Type B pancreatic cell (in vitro differentiated cells): ENCODE measurements at regions not wholly inside any gene's neighbourhood (a gene's known extent, or its start where the extent isn't known, plus 50 kb on each side); places are given as distances from the start of the nearest gene placed in this dataset.

Source experiments
- DNase-seq: peaks from one replicate; pipeline ENCODE4 v3.0.0; 2021; ENCODE audit warnings: mixed read lengths; ENCODE audit not compliant: unreplicated experiment; ENCODE audit errors: extremely low spot score
- H3K27ac Mint-ChIP-seq: 2 replicates; pipeline ENCODE4 v1.8.0; 2021; ENCODE audit warnings: mild to moderate bottlenecking, mixed read lengths
- H3K27me3 Mint-ChIP-seq: 2 replicates; pipeline ENCODE4 v1.8.0; 2021; ENCODE audit warnings: mixed read lengths
- H3K36me3 Mint-ChIP-seq: 2 replicates; pipeline ENCODE4 v1.8.0; 2021; ENCODE audit warnings: mixed read lengths
- H3K4me1 Mint-ChIP-seq: one replicate; pipeline ENCODE4 v1.8.0; 2021; ENCODE audit warnings: mixed read lengths; ENCODE audit not compliant: unreplicated experiment
- H3K4me3 Mint-ChIP-seq: 2 replicates; pipeline ENCODE4 v1.8.0; 2021; ENCODE audit warnings: mild to moderate bottlenecking, mixed read lengths
- H3K9me3 Mint-ChIP-seq: 2 replicates; pipeline ENCODE4 v1.8.0; 2021; ENCODE audit warnings: mixed read lengths
- CTCF ChIP-seq: fragments of 200-600 bp; sonication (generic); conservative IDR thresholded peaks from 2 replicates; pipeline ENCODE4 v1.5.0; 2021; ENCODE audit warnings: antibody characterized with exemption, mild to moderate bottlenecking

GRCh38 chr12:18207266-18207665, 54.1 kb upstream of the PIK3C2G start:
- Mint-ChIP-seq H3K27ac (no peak overlapping the region), H3K36me3 (no peaks in the 10 kb centered on the region), H3K9me3 (no peaks in the 10 kb centered on the region), H3K4me3 (no peak overlapping the region), H3K27me3 (peaks cover 3% of the 10 kb centered on the region), H3K4me1 (no peaks in the 10 kb centered on the region)
- TF ChIP-seq CTCF, result no peak
- no peak for DNase-seq

- TF ChIP-seq CTCF, result no peak
- no peak for DNase-seq
- Mint-ChIP-seq H3K4me1 (no peaks in the 10 kb centered on the region), H3K9me3 (no peaks in the 10 kb centered on the region), H3K27ac (no peak overlapping the region), H3K4me3 (no peak overlapping the region), H3K36me3 (no peaks in the 10 kb centered on the region), H3K27me3 (peaks cover 3% of the 10 kb centered on the region)
Observed at GRCh38 chr12:18206198-18206597, 55.1 kb upstream of the PIK3C2G start.

- H3K27ac Mint-ChIP-seq, result no peak overlapping the region
- TF ChIP-seq CTCF, result no peak
- no peak overlapping the region for H3K4me3 Mint-ChIP-seq
- no peaks in the 10 kb centered on the region for H3K36me3 Mint-ChIP-seq
- no peaks in the 10 kb centered on the region for H3K9me3 Mint-ChIP-seq
- no peaks in the 10 kb centered on the region for H3K4me1 Mint-ChIP-seq
- DNase-seq, result no peak
- H3K27me3 Mint-ChIP-seq, result peaks cover 3% of the 10 kb centered on the region
Observed at GRCh38 chr12:18204053-18204452, 57.3 kb upstream of the PIK3C2G start.

- DNase-seq, result no peak
- TF ChIP-seq CTCF, result no peak
- H3K36me3 Mint-ChIP-seq, result peaks cover 14% of the 10 kb centered on the region
- H3K4me1 Mint-ChIP-seq, result no peaks in the 10 kb centered on the region
- no peaks in the 10 kb centered on the region for H3K9me3 Mint-ChIP-seq
- H3K4me3 Mint-ChIP-seq, result no peak overlapping the region
- H3K27me3 Mint-ChIP-seq, result no peaks in the 10 kb centered on the region
- no peak overlapping the region for H3K27ac Mint-ChIP-seq
Observed at GRCh38 chr12:18192119-18192518, 69.2 kb upstream of the PIK3C2G start.

GRCh38 chr12:18183141-18183540, 78.2 kb upstream of the PIK3C2G start:
- Mint-ChIP-seq H3K27me3 (no peaks in the 10 kb centered on the region), H3K4me1 (no peaks in the 10 kb centered on the region), H3K9me3 (no peaks in the 10 kb centered on the region), H3K36me3 (no peaks in the 10 kb centered on the region), H3K4me3 (no peak overlapping the region), H3K27ac (no peak overlapping the region)
- TF ChIP-seq CTCF, result no peak
- DNase-seq, result no peak

GRCh38 chr12:18171571-18171970, 81.6 kb upstream of the RERGL start:
- Mint-ChIP-seq H3K9me3 (peaks cover 3% of the 10 kb centered on the region), H3K27ac (no peak overlapping the region), H3K4me3 (no peak overlapping the region), H3K36me3 (peaks cover 5% of the 10 kb centered on the region), H3K27me3 (peaks cover 9% of the 10 kb centered on the region), H3K4me1 (no peaks in the 10 kb centered on the region)
- DNase-seq, result no peak
- no peak for TF ChIP-seq CTCF
